ENCODE measurements at regions not wholly inside any gene's neighbourhood (a gene's known extent, or its start where the extent isn't known, plus 50 kb on each side); places are given as distances from the start of the nearest gene placed in this dataset.
A peak's percentile ranks its signal among the peaks of the same experiment; 100 is the strongest.

GRCh38 chr10:105981679-105982078 lies 1182.8 kb downstream of the SORCS1 start:
- no peaks in the 10 kb centered on the region for H3K9me3 ChIP-seq
- no peak for TF ChIP-seq CTCF (IDR thresholded peaks at IDR 0.05; ENCODE audit: low read depth, low read length)
- H3K4me3 ChIP-seq (ENCODE audit: low read depth, low read length), result no peak overlapping the region
- DNase-seq, result no peak
- H3K27me3 ChIP-seq, result no peaks in the 10 kb centered on the region
- no peaks in the 10 kb centered on the region for H3K36me3 ChIP-seq
- H3K4me1 ChIP-seq, result no peaks in the 10 kb centered on the region

- peak; percentile 44 for TF ChIP-seq CTCF (IDR thresholded peaks at IDR 0.05; ENCODE audit: low read depth, low read length)
- DNase-seq, result no peak
- Histone ChIP-seq H3K36me3 (no peaks in the 10 kb centered on the region), H3K4me3 (ENCODE audit: low read depth, low read length) (no peak overlapping the region), H3K27me3 (no peaks in the 10 kb centered on the region), H3K9me3 (no peaks in the 10 kb centered on the region), H3K4me1 (no peaks in the 10 kb centered on the region)
These were observed 1189.6 kb downstream of the SORCS1 start for GRCh38 chr10:105974803-105975456.

- Histone ChIP-seq H3K27me3 (no peaks in the 10 kb centered on the region), H3K4me1 (no peaks in the 10 kb centered on the region), H3K9me3 (no peaks in the 10 kb centered on the region), H3K4me3 (ENCODE audit: low read depth, low read length) (no peak overlapping the region), H3K36me3 (no peaks in the 10 kb centered on the region)
- DNase-seq, result no peak
- no peak for TF ChIP-seq CTCF (IDR thresholded peaks at IDR 0.05; ENCODE audit: low read depth, low read length)
These were observed 1190.6 kb downstream of the SORCS1 start for GRCh38 chr10:105973902-105974301.

- no peak for TF ChIP-seq CTCF (IDR thresholded peaks at IDR 0.05; ENCODE audit: low read depth, low read length)
- Histone ChIP-seq H3K9me3 (no peaks in the 10 kb centered on the region), H3K4me1 (no peaks in the 10 kb centered on the region), H3K4me3 (ENCODE audit: low read depth, low read length) (no peak overlapping the region), H3K36me3 (no peaks in the 10 kb centered on the region), H3K27me3 (no peaks in the 10 kb centered on the region)
- DNase-seq, result no peak
These were observed 1191.1 kb downstream of the SORCS1 start for GRCh38 chr10:105973360-105973759.

GRCh38 chr10:105971460-105971859 lies 1193.0 kb downstream of the SORCS1 start:
- Histone ChIP-seq H3K4me1 (no peaks in the 10 kb centered on the region), H3K4me3 (ENCODE audit: low read depth, low read length) (no peak overlapping the region), H3K27me3 (no peaks in the 10 kb centered on the region), H3K36me3 (no peaks in the 10 kb centered on the region), H3K9me3 (no peaks in the 10 kb centered on the region)
- DNase-seq, result no peak
- TF ChIP-seq CTCF (IDR thresholded peaks at IDR 0.05; ENCODE audit: low read depth, low read length), result no peak

- no peak for TF ChIP-seq CTCF (IDR thresholded peaks at IDR 0.05; ENCODE audit: low read depth, low read length)
- H3K36me3 ChIP-seq, result no peaks in the 10 kb centered on the region
- no peaks in the 10 kb centered on the region for H3K27me3 ChIP-seq
- no peak overlapping the region for H3K4me3 ChIP-seq (ENCODE audit: low read depth, low read length)
- DNase-seq, result no peak
- H3K4me1 ChIP-seq, result no peaks in the 10 kb centered on the region
- H3K9me3 ChIP-seq, result no peaks in the 10 kb centered on the region
These were observed 1194.6 kb downstream of the SORCS1 start for GRCh38 chr10:105969884-105970377.

All from BE2C (cell line).